OCI-LY7 (cell line): ENCODE measurements at regions not wholly inside any gene's neighbourhood (a gene's known extent, or its start where the extent isn't known, plus 50 kb on each side); places are given as distances from the start of the nearest gene placed in this dataset.

Experiments
- EZH2phosphoT487 ChIP-seq: fragments of 200-600 bp; sonication (generic); IDR thresholded peaks from 2 replicates; pipeline ENCODE4 v1.6.1; 2018; ENCODE audit warnings: low read depth, borderline replicate concordance, mild to moderate bottlenecking, mixed run types, antibody characterized with exemption, low read length, moderate library complexity, mixed read lengths
- TF ChIP-seq, protein P1 (sequence below): fragments of 200-600 bp; sonication (generic); conservative IDR thresholded peaks from 2 replicates; pipeline ENCODE4 v1.5.1; 2014; ENCODE audit warnings: mild to moderate bottlenecking, antibody characterized with exemption, low read length, moderate library complexity, mixed read lengths

DNA sequence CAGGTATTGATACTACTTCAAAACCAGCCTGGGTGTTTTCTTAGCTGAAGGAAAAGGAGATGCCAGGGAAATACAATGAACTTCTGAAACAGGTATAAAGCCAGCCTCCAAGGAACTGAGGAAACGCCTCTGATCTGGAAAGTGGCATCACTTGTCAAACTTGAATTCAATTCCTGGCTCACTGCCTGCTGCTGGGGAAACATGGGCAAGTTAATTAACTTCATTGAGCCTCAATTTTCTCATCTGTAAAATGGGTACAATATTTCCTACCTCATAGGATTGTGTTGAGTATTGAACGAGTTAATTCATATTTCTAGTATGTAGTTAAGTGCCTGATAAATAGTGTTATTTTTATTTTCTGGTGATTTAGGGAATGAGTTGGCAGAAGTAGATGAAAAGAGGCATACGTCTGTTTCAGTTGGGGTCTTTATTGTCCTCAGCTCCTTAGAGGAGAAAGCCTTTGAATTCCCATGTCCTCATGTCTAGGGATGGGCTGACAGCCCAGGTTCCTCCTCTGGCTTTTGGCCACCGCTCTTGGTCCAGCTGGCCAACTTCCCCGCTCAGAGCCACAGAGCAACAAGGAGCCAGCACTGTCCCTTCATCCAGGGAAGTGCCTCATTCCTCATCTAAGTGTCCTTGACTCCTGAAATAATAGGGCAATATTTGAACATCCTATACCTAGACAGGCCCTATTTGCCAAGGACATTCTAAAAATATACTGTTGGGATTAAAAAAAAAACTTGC lies 210.5 kb upstream of the GATA6 start:
- TF ChIP-seq, protein P1, sequence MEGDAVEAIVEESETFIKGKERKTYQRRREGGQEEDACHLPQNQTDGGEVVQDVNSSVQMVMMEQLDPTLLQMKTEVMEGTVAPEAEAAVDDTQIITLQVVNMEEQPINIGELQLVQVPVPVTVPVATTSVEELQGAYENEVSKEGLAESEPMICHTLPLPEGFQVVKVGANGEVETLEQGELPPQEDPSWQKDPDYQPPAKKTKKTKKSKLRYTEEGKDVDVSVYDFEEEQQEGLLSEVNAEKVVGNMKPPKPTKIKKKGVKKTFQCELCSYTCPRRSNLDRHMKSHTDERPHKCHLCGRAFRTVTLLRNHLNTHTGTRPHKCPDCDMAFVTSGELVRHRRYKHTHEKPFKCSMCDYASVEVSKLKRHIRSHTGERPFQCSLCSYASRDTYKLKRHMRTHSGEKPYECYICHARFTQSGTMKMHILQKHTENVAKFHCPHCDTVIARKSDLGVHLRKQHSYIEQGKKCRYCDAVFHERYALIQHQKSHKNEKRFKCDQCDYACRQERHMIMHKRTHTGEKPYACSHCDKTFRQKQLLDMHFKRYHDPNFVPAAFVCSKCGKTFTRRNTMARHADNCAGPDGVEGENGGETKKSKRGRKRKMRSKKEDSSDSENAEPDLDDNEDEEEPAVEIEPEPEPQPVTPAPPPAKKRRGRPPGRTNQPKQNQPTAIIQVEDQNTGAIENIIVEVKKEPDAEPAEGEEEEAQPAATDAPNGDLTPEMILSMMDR, result no peak
- no peak for TF ChIP-seq EZH2phosphoT487
